Suppressor macrophage treated with lipopolysaccharide for 4 hours (primary cell): ENCODE measurements at regions not wholly inside any gene's neighbourhood (a gene's known extent, or its start where the extent isn't known, plus 50 kb on each side); places are given as distances from the start of the nearest gene placed in this dataset.

ENCODE experiments used
- DNase-seq: peaks from one replicate; pipeline ENCODE4 v3.0.0-alpha.2; 2020

DNA sequence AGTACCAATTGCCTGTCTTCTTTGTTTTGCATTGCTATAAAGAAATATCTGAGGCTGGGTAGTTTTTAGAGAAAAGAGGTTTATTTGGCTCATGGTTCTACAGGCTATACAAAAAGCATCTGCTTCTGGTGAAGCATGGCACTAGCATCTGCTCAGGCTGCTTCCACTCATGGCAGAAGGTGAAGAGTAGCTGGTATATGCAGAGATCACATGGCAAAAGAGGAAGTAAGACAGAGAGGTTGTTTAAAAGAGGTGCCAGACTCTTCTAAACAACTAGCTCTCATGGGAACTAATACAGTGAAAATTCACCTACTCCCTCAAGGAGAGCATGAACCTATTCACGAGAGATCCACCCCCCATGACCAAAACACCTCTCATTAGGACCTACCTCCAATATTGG, 56.7 kb upstream of the GUCA2B start:
- no peak for DNase-seq

DNA sequence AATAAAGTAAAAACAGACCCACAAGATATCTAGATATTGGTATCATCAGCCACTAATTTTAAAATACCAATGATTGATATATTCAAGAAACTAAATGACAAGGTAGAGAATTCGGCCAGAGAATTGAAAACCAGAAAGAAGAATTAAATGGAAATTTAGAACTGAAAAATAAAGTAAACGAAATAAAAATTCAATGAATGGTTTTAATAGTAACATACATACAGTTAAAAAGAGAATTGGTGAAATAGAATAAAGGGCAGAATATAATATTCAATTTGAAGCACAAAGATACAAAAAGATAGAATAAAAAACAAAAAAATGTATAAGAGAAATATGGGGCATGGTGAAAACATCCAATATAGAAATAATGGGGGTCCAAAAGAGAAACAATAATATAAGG, 64.0 kb upstream of the GUCA2B start:
- DNase-seq: no peak

DNA sequence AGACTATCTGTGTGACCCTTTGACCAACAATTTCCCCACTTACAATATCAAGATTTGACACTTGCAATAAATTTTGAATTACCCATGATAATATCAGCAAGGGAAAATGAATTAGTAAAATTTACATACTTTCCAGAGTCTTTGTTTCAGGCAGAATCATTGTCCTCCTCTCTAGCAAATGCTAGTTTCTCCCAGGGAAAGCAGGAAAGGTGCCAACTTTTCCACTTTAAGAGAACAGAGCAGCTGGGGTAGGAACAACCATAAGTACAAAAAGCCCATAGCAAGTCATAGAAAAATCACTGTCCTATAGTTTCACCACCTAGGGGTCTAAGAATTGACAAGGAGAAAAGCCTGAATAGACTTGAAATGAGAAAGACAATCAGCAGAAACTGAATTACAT, 67.1 kb upstream of the GUCA2B start:
- DNase-seq: no peak

DNA sequence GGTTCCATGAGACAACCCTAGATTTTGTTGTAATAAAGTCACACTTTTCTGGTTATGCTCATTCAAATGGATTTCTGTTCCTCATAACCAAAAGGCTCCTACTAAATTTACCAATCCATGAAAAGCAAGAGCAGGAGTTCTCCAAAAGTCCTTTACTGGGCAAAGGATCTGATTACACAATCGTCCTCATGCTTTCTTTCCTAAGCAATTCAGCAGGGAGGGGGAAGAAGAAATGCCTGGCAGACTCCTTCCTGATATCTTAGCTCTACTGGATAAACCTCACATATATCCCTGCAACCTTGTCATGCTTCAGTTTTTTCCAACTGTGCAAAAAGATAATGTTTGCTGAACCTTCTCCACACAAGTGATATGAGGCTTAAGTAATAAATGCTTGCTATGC, 67.6 kb upstream of the GUCA2B start:
- DNase-seq: peak; percentile 38

DNA sequence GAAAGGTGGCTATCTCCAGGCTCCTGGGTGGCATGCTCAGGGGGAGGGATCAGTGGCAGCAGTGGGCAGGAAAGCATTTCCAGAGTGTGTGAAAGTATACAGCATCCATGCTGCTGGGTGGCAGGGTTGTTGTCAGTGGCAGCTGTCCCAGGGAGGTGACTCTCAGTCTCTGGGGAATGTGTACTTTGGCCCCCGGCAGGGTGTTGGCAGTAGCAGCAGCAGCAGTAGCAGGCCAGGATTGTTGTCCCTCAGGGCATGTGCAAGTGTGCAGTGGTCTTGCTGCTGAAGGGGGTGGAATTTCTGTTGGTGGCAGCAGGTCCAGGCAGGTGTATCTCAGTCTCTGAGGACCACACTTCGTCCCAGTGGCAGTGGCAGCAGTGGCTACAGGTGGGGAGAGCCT, 71.7 kb upstream of the GUCA2B start:
- DNase-seq: no peak

DNA sequence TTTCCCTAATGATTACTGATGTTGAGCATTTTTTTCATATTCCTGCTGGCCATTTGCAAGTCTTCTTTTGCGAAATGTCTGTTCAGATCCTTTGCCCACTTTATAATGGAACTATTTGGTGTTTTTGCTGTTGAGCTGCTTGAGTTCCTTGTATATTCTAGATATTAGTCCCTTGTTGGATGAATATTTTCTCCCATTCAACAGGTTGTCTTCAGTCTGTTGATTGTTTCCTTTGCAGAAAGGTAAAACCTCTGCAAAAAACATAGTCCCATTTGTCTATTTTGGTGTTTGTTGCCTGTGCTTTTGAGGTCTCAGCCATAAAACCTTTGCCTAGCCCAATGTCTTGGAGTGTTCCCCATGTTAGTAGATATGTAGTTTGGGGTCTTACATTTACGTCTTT, 78.0 kb upstream of the GUCA2B start:
- DNase-seq: no peak

DNA sequence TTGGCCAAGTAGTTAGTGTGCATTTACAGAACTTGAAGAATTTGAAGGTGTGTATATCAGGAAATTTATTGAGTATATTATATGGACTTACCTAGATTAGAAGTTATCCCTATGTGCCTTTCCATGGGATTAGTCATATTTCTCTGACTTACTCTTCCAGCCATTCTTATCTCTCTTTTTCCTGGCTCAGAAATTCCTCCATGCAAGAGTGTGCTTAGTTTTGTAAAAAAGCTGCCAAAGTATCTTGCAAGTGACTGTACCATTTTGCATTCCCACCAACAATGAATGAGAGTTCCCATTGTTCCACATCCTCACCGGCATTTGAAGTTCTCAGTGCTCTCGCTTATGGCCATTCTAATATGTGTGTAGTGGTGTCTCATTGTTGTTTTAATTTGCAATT, 82.2 kb upstream of the GUCA2B start:
- DNase-seq: no peak

DNA sequence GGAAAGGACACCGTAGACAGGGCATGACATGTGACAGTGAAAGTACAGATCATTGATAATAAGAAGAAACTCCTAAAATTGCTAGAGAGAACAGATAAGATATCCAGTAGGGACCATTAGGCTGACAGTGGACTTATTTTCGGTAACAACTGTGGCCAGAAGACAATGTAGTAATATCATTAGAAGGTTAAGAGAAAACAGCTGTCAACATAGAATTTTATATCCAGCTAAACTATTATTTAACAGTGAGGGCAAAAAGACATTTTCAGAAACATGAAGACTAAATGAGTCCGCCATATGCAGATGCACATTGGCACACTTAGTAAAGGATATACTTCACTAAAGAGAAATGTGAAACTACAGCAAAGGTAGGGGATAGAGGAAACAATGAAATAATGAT, 95.4 kb upstream of the GUCA2B start:
- DNase-seq: no peak

DNA sequence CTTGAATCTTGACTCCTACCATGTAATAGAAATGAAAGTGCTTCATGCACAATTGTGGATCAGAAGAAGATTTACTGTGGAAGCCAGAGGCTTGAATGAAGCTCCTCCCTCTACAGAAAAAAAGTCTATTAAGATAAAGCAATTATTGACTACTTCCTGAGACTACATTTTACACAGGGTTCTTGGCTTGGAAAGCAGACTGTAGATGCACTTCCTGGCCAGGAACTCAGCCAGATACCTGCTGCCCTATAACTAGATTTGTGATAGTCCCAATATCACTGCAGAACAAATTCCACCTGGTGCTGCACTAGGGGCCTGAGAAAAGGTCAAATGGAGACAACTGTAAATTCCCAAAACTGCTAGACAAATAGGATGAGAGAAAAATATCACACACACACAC, 96.8 kb upstream of the GUCA2B start:
- no peak for DNase-seq

DNA sequence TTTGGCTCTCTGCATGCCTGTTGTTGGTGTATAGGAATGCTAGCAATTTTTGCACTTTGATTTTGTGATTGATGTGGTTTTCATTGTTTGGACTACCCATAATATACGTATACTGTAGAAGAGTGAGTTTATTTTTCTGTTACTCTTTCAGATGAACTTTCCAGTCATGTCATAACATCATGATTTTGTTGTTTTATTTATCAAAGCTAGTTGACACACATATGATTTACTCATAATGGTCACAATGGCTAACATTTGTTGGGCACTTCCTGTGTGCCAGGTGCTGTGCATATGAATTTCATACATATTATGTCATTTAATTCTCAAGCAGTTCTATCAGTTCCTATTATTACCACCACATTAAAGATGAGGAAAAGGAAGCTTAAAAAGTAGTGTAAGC, 98.1 kb upstream of the GUCA2B start:
- no peak for DNase-seq

DNA sequence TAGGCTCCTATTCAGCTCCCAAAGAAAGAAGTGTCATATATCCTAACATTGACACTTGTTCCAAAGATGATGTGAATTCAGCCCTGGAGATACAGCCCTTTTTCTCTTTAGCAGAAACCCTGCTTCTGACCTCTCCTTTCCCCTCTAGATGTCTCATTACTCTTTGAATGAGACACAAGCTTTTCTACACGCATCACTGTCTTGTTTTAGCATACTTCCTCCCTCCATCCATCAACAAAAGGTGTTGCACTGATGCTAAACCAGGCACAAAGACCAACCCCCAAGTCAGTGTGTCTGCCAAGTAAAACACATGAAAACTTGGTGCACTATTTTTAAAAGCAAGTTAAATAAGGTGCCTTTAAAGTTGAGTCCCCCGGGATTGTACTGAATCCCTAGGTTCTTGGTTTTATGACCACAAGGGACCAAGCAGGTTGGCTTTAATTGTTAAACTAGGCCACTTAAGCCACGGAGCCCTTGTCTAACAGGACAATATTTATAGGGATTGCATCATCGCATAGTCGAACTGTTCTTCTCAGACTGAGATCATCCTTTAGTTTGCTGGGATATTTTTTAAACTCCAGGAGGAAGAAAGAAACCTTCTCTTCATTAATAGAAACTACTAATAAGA, 101.0 kb upstream of the GUCA2B start:
- DNase-seq: no peak

DNA sequence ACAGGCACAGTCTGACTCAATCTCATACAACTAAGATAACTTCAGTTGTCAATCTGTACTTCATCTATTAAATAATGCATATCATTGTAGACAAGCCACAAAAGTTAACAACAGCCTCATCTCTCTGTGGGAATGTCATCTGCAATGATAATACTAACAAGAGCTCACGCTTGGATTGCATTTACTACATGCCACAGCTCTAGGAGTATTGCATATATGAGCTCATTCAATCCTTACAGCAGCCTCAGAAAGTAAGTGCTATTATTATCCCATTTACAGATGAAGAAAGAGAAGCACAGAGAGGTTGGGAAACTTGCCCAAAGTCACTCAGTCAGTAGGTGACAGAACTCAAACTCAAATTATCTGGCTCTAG, 105.7 kb upstream of the GUCA2B start:
- no peak for DNase-seq

DNA sequence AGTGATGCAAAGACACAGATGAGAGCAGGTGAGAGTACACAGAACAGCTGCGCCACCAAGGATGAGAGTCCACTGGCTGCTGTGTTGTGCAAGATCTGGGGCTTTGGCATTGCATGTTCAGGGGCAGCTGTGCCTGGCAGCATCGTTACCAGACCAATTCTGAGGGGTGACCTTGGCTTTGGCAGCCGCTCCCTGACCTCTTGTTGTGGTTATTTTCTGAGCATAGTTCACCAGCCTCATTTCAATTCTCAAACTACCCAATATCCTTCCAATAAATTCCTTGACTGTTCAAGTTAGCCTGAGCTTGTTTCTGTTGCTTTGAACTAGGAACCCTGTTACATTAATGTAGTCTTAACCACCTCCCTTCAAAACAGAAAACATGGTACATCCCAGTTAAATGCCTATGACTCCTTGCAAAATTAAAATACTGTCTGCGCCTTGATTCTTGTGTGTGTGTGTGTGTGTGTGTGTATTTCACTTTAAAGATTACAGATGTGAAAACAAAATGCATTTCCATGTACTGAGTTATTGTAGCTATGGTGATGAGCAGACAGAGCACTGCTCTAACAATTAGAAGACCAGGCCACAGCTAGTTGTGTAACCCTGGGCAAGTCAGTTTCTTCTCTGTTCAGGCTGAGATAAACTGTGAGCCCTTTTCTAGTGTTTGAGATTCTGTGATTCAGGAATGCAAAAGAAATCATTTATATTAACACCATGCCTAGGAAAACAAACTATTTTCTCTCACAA, 106.3 kb upstream of the GUCA2B start:
- no peak for DNase-seq

DNA sequence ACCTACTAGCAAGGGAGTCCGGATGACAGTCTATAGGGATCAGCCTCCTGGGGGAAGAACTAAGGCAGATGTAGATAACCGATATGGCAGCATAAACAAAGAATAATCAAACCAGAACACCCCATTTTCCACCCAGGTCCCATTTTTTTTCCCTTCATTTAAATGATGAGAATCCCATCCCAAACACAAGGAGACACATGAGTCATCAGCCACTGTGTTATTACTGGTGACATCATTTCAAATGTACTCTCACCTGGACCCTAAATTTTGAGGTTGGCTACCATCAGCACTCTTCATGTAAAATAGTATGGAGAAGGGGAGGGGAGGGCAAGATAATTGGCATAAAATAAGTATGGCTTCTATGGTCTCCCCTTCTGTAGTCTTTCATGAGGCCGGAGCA, 108.9 kb upstream of the GUCA2B start:
- DNase-seq: no peak

DNA sequence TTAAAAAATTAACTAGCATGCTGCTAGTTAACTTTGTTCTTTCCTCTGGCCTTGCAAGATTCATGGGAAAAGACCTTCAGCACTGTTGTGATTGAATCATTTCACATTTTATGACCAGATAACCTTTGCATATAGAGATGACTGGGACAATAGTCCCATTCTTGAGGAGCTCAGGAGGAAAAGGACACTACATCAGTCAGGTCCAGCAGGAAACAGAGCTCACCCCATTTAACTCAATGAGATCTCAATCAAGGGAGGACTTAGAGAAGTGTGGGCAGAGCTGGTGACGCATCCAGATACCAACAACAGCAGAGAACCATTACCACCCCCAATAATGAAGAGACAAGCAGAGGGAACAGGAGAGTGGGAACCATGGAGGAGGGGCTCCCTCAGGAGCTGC, 109.4 kb upstream of the GUCA2B start:
- no peak for DNase-seq

DNA sequence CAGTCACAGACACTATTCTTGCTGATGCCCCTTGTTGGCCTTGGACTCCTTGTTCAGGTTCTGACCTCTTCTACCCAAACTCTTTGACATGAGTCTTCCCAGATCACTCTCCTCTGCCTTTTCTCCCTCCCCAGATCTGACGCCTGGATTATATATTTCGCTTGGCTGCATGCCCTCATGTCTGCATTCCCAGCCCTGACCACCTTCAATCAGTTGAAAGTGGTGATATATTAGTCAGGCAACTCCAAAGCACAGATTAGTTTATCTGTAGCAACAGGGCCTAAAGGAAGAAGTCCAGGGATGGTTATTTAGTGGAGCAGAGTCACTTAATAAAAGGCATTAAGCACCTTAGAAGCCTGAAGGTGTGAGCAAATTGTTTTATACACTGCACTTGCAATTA, 110.0 kb upstream of the GUCA2B start:
- no peak for DNase-seq

DNA sequence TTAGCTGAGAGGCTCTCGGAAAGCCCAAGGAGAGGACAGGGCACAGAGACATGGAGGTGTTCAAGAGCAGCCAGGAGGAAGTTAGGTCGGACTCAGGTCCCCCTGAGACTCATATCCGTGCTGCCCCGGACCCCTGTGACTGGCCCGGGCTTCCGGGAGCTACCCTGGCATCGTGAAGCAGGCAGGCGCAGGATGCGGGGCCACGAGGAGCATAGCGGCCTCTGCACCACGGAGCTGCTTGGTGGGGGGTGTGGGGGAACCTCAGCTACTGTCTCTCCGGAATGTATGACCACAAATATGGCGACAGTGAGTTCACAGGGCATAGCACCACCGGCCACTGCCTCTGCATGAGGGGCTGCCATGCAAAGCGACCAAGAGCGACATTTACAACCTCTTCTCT, 112.2 kb upstream of the GUCA2B start:
- DNase-seq: no peak

DNA sequence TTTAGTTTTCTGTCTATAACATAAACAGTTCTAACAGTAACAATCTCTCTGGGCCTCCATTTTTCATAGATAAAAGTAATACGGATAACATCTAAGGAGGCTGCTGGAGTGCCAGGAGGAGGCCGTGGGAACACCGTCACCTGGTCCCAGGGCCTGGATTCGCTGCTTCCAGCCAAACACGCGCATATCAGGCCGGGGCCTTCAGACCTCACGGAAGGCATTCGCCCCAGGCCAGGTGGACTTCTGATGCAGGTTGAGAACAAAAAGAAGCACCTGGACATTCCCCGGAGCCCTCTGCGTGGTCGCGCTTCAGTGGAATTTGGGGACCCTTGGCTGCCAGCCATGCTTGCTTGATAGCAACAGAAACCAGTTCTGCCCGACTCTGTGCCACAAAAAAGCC, 113.1 kb upstream of the GUCA2B start:
- no peak for DNase-seq

DNA sequence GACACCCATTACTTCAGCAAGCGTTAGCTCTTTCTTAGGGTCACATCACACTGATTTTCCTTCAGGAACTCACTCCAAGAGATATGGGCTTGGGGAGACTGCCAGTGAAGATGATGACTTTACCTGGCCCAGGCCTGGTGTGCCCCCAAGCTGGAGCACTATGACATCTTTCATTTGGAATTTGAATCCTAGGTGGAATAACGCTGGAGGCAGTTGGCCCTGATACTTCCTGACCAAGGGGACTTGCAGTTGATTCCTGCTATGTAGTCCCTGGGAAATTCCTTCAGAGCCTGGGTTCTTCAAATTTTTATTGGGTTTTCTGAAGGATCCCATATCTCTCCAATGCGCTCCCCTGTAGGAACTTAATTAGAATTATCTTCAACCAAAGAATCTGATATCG, 114.9 kb upstream of the GUCA2B start:
- DNase-seq: no peak

DNA sequence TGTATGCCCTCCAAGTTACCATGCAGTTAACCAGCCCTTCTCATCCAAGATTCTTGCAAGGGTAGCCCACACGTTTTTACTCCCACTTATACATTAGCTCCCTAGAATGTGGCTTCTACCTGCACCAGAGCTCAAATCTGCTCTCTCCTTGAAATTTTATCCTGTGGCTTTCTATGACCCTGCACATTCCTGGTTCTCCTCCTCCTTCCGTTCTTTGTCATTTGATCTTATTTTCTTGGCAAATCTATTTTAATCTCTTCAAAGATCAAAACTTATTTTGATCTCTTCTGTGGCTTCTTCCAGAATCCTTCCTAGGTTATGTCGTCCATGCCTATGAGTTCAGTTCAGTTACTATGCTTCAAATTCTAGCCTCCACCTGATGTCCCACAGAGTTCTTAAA, 115.6 kb upstream of the GUCA2B start:
- no peak for DNase-seq

DNA sequence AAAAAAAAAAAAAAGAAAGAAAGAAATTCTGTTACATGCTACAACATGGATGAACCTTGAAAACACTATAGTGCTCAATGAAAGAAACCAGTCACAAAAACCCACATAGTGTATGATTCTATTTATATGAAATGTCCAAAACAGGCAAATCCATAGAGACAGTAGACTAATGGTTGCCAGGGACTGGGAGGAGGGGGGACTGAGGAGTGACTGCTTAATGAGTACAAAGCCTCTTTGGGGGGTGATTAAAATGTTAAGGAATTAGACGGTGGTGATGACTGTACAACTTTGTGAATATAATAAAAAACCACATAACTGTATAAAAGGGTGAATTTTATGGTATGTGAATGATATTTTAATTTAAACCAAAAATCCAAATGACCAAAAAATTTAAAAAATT, 116.0 kb upstream of the GUCA2B start:
- DNase-seq: no peak

DNA sequence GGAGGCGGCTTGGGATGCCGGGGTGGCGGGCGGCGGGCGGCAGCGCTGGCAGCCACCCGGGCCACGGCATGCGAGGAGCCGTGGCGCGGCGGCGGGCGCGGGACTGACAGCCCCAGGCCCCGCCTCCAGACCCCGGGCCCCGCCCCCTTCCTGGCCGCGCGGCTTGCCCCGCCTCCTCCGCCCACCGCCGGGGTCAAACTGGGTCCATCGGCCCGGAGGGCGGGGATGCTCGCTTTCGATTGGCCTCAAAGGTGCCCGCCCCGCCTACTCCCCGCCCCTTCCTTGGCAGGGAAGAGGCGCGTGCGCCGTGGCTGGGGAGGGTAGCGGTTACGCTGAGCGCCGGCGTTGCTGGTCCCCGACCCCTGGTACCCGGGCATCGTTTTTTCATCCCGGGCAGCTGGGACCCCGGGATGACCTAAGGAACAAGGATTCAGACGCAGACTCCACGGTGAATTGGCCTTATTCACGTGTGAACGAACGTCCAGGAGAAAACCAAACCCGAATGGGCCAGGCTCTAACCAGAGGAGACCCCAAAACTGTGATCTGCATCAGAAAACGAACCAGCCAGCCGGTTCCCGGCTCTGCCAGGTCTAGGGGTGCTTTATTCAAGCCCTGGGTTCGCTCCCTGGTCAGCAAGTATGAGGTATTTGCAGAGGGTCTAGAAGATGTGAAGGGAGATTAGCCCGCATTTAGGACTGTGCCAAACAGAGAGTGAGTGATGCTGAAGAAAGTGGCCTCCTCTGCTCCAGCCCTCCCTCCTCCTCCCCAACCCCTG, 117.2 kb upstream of the GUCA2B start:
- DNase-seq: peak; percentile 97

DNA sequence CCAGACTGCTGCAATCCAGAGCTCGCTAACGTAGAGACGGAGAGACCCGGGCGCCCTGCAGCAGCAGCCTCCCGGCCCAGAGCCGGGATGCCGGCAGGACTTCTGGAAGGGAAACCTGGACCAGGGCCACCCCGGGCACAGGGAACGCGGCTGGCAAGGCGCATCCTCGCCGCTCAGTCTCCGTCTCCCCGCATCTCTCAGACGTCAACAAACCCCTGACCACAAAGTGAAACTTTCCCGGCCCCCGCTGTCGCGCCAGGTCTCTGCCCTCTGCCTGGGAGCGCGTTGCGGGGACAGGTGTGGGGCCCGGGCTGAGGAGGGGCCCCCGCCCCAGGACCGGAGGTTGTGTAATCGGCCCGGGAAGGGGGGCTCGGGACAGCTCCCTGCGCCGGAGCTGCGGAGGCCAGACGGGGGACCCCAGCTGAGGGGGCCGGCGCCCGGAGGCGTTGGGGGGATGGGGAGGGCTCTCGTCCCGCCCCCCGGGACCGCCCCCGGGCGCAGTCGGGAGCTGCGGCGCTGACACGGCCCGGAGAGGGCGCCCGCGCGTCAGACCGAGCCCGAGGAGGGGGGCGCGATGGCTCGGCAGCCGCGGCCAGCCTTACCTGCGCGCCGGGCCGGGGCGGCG, 116.6 kb upstream of the HIVEP3 start:
- peak; percentile 22 for DNase-seq

DNA sequence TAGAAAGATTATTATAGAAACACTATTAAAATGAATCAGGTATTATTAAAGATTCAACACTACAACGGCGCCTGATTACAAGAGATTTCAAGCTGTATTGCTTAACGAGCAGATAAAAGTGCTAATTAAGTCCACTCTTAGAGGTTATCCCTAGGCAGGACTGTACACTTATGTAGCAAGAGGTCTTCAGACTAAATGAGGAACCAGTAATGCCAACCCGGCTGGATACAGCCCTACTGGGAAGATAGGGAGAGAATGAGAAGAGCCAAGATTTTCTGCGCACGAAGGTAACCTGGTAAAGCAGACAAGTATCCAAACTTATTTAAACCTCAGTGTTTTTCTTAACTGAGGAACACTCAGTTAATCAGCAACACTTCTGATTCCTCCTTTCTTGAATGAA, 115.7 kb upstream of the HIVEP3 start:
- DNase-seq: peak; percentile 59
